H9 (cell line): ENCODE measurements at regions not wholly inside any gene's neighbourhood (a gene's known extent, or its start where the extent isn't known, plus 50 kb on each side); places are given as distances from the start of the nearest gene placed in this dataset.

Experiments
- DNase-seq: peaks from one replicate; pipeline ENCODE4 v3.0.0-alpha.2; 2017
- H2AFZ ChIP-seq: one replicate; pipeline ENCODE4 v1.6.1; 2013; ENCODE audit warnings: mild to moderate bottlenecking, low read length, control low read depth, moderate library complexity
- H2AK5ac ChIP-seq: 2 replicates; pipeline ENCODE4 v1.6.1; 2013; ENCODE audit warnings: low read length, control low read depth, mixed read lengths; ENCODE audit not compliant: insufficient read length
- H2BK120ac ChIP-seq: one replicate; pipeline ENCODE4 v1.6.1; 2013; ENCODE audit warnings: low read depth, mild to moderate bottlenecking, low read length, control low read depth, inconsistent platforms; ENCODE audit not compliant: poor library complexity, severe bottlenecking
- H2BK12ac ChIP-seq: 2 replicates; pipeline ENCODE4 v1.6.1; 2013; ENCODE audit warnings: low read length, control low read depth, mixed read lengths, low read depth; ENCODE audit not compliant: insufficient read length
- H2BK15ac ChIP-seq: 2 replicates; pipeline ENCODE4 v1.6.1; 2013; ENCODE audit warnings: low read depth, low read length, control low read depth
- H2BK20ac ChIP-seq: one replicate; pipeline ENCODE4 v1.6.1; 2013; ENCODE audit warnings: low read depth, mild to moderate bottlenecking, low read length, control low read depth, inconsistent platforms; ENCODE audit not compliant: poor library complexity, severe bottlenecking
- H2BK5ac ChIP-seq: 2 replicates; pipeline ENCODE4 v1.6.1; 2013; ENCODE audit warnings: low read length, control low read depth, mixed read lengths; ENCODE audit not compliant: insufficient read length
- H3K14ac ChIP-seq: 2 replicates; pipeline ENCODE4 v1.6.1; 2013; ENCODE audit warnings: low read length, control low read depth; ENCODE audit not compliant: insufficient read depth
- H3K18ac ChIP-seq: 2 replicates; pipeline ENCODE4 v1.6.1; 2013; ENCODE audit warnings: low read depth, mild to moderate bottlenecking, mixed read lengths, low read length, control low read depth; ENCODE audit not compliant: insufficient read length
- H3K23ac ChIP-seq: 2 replicates; pipeline ENCODE4 v1.6.1; 2013; ENCODE audit warnings: low read length, control low read depth, mixed read lengths, low read depth; ENCODE audit not compliant: insufficient read length
- H3K23me2 ChIP-seq: 2 replicates; pipeline ENCODE4 v1.6.1; 2013; ENCODE audit warnings: low read depth, mild to moderate bottlenecking, mixed read lengths, low read length, control low read depth; ENCODE audit not compliant: insufficient read length, poor library complexity, severe bottlenecking
- H3K27ac ChIP-seq: 2 replicates; pipeline ENCODE4 v1.5.1; 2013; ENCODE audit warnings: low read length, control low read depth, mixed read lengths, low read depth; ENCODE audit not compliant: insufficient read length
- H3K27me3 ChIP-seq: 2 replicates; pipeline ENCODE4 v1.6.1; 2013; ENCODE audit warnings: low read length, control low read depth, inconsistent platforms; ENCODE audit not compliant: insufficient read depth
- H3K4ac ChIP-seq: 2 replicates; pipeline ENCODE4 v1.6.1; 2013; ENCODE audit warnings: low read depth, mild to moderate bottlenecking, control low read depth, inconsistent platforms, low read length, moderate library complexity
- H3K4me1 ChIP-seq: 2 replicates; pipeline ENCODE4 v1.6.1; 2013; ENCODE audit warnings: low read length, control low read depth, inconsistent platforms; ENCODE audit not compliant: insufficient read depth
- H3K4me2 ChIP-seq: 2 replicates; pipeline ENCODE4 v1.6.1; 2013; ENCODE audit warnings: low read length, control low read depth, mixed read lengths; ENCODE audit not compliant: insufficient read length, insufficient read depth
- H3K56ac ChIP-seq: 2 replicates; pipeline ENCODE4 v1.6.1; 2013; ENCODE audit warnings: low read depth, mild to moderate bottlenecking, mixed read lengths, low read length, control low read depth; ENCODE audit not compliant: insufficient read length
- H3K79me1 ChIP-seq: 2 replicates; pipeline ENCODE4 v1.6.1; 2013; ENCODE audit warnings: low read depth, mild to moderate bottlenecking, moderate library complexity, low read length, control low read depth, inconsistent platforms; ENCODE audit not compliant: insufficient read depth, poor library complexity, severe bottlenecking
- H3K79me2 ChIP-seq: 2 replicates; pipeline ENCODE4 v1.6.1; 2013; ENCODE audit warnings: low read length, control low read depth, inconsistent platforms; ENCODE audit not compliant: insufficient read depth
- H3K9ac ChIP-seq: 2 replicates; pipeline ENCODE4 v1.6.1; 2013; ENCODE audit warnings: low read length, control low read depth, mixed read lengths; ENCODE audit not compliant: insufficient read length; ENCODE audit errors: extremely low read depth
- H3K9me3 ChIP-seq: one replicate; pipeline ENCODE4 v1.6.1; 2013; ENCODE audit warnings: low read depth, low read length, inconsistent platforms; ENCODE audit not compliant: control insufficient read depth
- H3T11ph ChIP-seq: one replicate; pipeline ENCODE4 v1.6.1; 2013; ENCODE audit warnings: mild to moderate bottlenecking, low read length, control low read depth, inconsistent platforms
- H4K20me1 ChIP-seq: one replicate; pipeline ENCODE4 v1.6.1; 2013; ENCODE audit not compliant: control insufficient read depth, insufficient read length, insufficient read depth
- H4K5ac ChIP-seq: 2 replicates; pipeline ENCODE4 v1.6.1; 2013; ENCODE audit warnings: low read depth, mild to moderate bottlenecking, mixed read lengths, low read length, control low read depth; ENCODE audit not compliant: insufficient read length
- H4K8ac ChIP-seq: replicated peaks from 2 replicates; pipeline ENCODE4 v1.6.1; 2013; ENCODE audit warnings: low read length, control low read depth, mixed read lengths, low read depth; ENCODE audit not compliant: insufficient read length
- H4K91ac ChIP-seq: 2 replicates; pipeline ENCODE4 v1.6.1; 2013; ENCODE audit warnings: low read depth, mild to moderate bottlenecking, moderate library complexity, mixed read lengths, low read length, control low read depth; ENCODE audit not compliant: insufficient read length
- H3K27ac Mint-ChIP-seq, 3 experiments: 2 replicates in 2 of 3; 3 replicates in 1 of 3; pipeline ENCODE4 v1.8.0; 2020 to 2021; ENCODE audit warnings: mixed read lengths in 3 of 3, mild to moderate bottlenecking in 1 of 3, moderate library complexity in 1 of 3
- H3K27me3 Mint-ChIP-seq: 2 replicates; pipeline ENCODE4 v1.8.0; 2021; ENCODE audit warnings: low read depth, mild to moderate bottlenecking, moderate library complexity, mixed read lengths
- H3K36me3 Mint-ChIP-seq, 3 experiments: 2 replicates in 2 of 3; 3 replicates in 1 of 3; pipeline ENCODE4 v1.8.0; 2020 to 2021; ENCODE audit warnings: low read depth in 3 of 3, mixed read lengths in 3 of 3; ENCODE audit not compliant: insufficient read depth in 1 of 3
- H3K4me1 Mint-ChIP-seq, 2 experiments: 2 replicates each; pipeline ENCODE4 v1.8.0; 2020; ENCODE audit warnings: mixed read lengths in 2 of 2
- H3K4me3 Mint-ChIP-seq, 2 experiments: 2 replicates in 1 of 2; 3 replicates in 1 of 2; pipeline ENCODE4 v1.8.0; 2020 to 2021; ENCODE audit warnings: mild to moderate bottlenecking in 2 of 2, mixed read lengths in 2 of 2, moderate library complexity in 1 of 2
- H3K9me3 Mint-ChIP-seq, 2 experiments: 2 replicates in 1 of 2; 3 replicates in 1 of 2; pipeline ENCODE4 v1.8.0; 2020; ENCODE audit warnings: mild to moderate bottlenecking in 2 of 2, mixed read lengths in 2 of 2, moderate library complexity in 1 of 2
- CTCF ChIP-seq: fragments of 200-600 bp; sonication (generic); conservative IDR thresholded peaks from 3 replicates; pipeline ENCODE4 v1.8.0; 2021; ENCODE audit warnings: antibody characterized with exemption, mild to moderate bottlenecking
- WGBS: extraction: QIAGEN DNeasy Blood & Tissue Kit; methylation state at CpG from one replicate; pipeline ENCODE4 v1.1.7; 2013; ENCODE audit warnings: missing lambda C conversion rate, low lambda C conversion rate, mixed read lengths; ENCODE audit not compliant: insufficient read length; ENCODE audit errors: extremely low coverage; 5-methylcytosine and 5-hydroxymethylcytosine counted together

- H4K91ac ChIP-seq: no peak overlapping the region
- no peak overlapping the region for H3K27ac ChIP-seq
- DNase-seq: no peak
- H3K4ac ChIP-seq: no peak overlapping the region
- H3T11ph ChIP-seq: no peak overlapping the region
- Mint-ChIP-seq H3K27ac (no peak overlapping the region), H3K27me3 (peaks cover 2% of the 10 kb centered on the region; the same call in 1 of the 2 replicates), H3K36me3 (no peaks in the 10 kb centered on the region), H3K9me3 (no peaks in the 10 kb centered on the region; a peak in 1 of 5 replicates), H3K4me3 (no peak overlapping the region), H3K4me1 (peaks cover 4% of the 10 kb centered on the region in 2 experiments; a peak in 1 of 4 replicates)
- no peak overlapping the region for H2BK15ac ChIP-seq
- H3K56ac ChIP-seq: no peak overlapping the region
- no peaks in the 10 kb centered on the region for H3K79me1 ChIP-seq
- no peak overlapping the region for H4K8ac ChIP-seq
- no peak overlapping the region for H2BK120ac ChIP-seq
- no peak overlapping the region for H3K9ac ChIP-seq
- no peak overlapping the region for H2AFZ ChIP-seq
- H3K23ac ChIP-seq: no peak overlapping the region
- no CpG with 5 or more reads among the region's 1 CpG for WGBS
- no peak overlapping the region for H4K5ac ChIP-seq
- H2BK5ac ChIP-seq: no peak overlapping the region
- no peaks in the 10 kb centered on the region for H4K20me1 ChIP-seq
- TF ChIP-seq CTCF: no peak
- peaks cover 2% of the 10 kb centered on the region; the same call in 1 of the 2 replicates for H3K4me1 ChIP-seq
- no peaks in the 10 kb centered on the region for H3K9me3 ChIP-seq
- no peak overlapping the region for H3K4me2 ChIP-seq
- no peak overlapping the region for H3K18ac ChIP-seq
- no peaks in the 10 kb centered on the region for H3K79me2 ChIP-seq
- no peak overlapping the region for H2AK5ac ChIP-seq
- no peak overlapping the region for H2BK12ac ChIP-seq
- no peak overlapping the region for H2BK20ac ChIP-seq
- H3K23me2 ChIP-seq: no peaks in the 10 kb centered on the region
- no peaks in the 10 kb centered on the region for H3K27me3 ChIP-seq
- no peak overlapping the region for H3K14ac ChIP-seq
Observed at GRCh38 chr3:30498587-30498967, 107.8 kb upstream of the TGFBR2 start.
